Peyer's patch (tissue), 4 donors: ENCODE measurements at regions not wholly inside any gene's neighbourhood (a gene's known extent, or its start where the extent isn't known, plus 50 kb on each side); places are given as distances from the start of the nearest gene placed in this dataset.

Experiments
- CTCF ChIP-seq, 6 experiments: fragments of 450-650 bp in 4 of 6; fragments of 200-600 bp in 2 of 6; sonication (generic) in 1 of 6; IDR thresholded peaks; one replicate each; pipeline ENCODE4 v1.5.1; 2017 to 2019; ENCODE audit warnings: antibody characterized with exemption in 6 of 6, mild to moderate bottlenecking in 3 of 6, moderate library complexity in 1 of 6
- POLR2A ChIP-seq, 2 donors: fragments of 450-650 bp; IDR thresholded peaks; one replicate each; pipeline ENCODE4 v1.5.1; 2017; ENCODE audit warnings: antibody characterized with exemption in 2 of 2, mild to moderate bottlenecking in 2 of 2, moderate library complexity in 2 of 2

GRCh38 chr11:101718402-101718801 is 134.6 kb upstream of the TRPC6 start:
- TF ChIP-seq POLR2A (IDR thresholded peaks at IDR 0.05) (no peak), CTCF (IDR thresholded peaks at IDR 0.05) (no peak)
